ENCODE measurements at regions not wholly inside any gene's neighbourhood (a gene's known extent, or its start where the extent isn't known, plus 50 kb on each side); places are given as distances from the start of the nearest gene placed in this dataset.

DNA sequence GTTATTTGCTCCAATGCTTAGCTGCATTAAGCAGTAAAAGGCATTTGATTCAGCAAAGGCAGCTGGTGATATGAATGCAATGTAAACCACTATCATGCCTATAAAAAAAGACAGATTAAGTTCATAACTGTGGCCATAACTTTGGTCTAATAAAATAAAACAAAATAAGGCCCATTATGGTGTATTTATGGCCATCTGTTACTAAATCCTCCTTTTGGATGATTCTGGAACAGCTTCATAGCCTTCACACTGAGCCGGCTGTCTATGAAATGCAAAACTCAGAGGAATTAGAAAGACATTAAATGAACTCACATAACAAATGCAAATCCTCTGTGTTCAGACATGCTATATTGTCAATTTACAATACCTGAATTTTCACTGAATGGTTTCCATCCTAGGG lies 223.7 kb upstream of the FAT4 start:
- WGBS, 2 donors, result 64 to 78% methylated on average over 1 of the region's 1 CpG
- DNase-seq (ENCODE audit: low spot score in 2 of 2), result no peak
- intact Hi-C loops (cut with DNase I; ENCODE audit: low total_unique reads), result no loop called here
- TF ChIP-seq POLR2A (IDR thresholded peaks at IDR 0.05), result no peak
- TF ChIP-seq, protein P1, sequence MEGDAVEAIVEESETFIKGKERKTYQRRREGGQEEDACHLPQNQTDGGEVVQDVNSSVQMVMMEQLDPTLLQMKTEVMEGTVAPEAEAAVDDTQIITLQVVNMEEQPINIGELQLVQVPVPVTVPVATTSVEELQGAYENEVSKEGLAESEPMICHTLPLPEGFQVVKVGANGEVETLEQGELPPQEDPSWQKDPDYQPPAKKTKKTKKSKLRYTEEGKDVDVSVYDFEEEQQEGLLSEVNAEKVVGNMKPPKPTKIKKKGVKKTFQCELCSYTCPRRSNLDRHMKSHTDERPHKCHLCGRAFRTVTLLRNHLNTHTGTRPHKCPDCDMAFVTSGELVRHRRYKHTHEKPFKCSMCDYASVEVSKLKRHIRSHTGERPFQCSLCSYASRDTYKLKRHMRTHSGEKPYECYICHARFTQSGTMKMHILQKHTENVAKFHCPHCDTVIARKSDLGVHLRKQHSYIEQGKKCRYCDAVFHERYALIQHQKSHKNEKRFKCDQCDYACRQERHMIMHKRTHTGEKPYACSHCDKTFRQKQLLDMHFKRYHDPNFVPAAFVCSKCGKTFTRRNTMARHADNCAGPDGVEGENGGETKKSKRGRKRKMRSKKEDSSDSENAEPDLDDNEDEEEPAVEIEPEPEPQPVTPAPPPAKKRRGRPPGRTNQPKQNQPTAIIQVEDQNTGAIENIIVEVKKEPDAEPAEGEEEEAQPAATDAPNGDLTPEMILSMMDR (IDR thresholded peaks at IDR 0.05), result no peak
- no peak overlapping the region for H3K4me3 ChIP-seq (ENCODE audit: low read depth, poor library complexity, severe bottlenecking)

DNA sequence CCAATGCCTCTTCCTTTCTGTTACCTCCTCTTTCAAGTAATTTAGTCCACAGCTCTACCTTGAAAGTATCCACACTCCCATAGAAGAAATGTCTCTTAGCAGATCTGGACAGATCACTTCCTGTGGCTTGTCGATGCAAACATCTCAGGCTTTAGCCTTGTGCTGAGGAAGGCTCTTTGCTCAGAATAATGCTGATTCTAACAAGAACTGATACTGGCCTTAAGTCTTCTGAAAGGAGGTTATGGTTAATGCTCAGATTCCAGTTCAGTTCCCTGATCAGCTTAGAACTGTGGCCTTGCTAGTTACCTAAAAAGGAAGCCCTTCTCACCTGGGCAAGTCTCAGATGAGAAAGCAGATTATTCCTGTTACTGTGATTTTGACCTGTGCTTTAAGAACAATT lies 230.1 kb upstream of the FAT4 start:
- DNase-seq (ENCODE audit: low spot score in 2 of 2), result no peak
- 31 to 57% methylated on average over 1 of the region's 1 CpG for WGBS, 2 donors

DNA sequence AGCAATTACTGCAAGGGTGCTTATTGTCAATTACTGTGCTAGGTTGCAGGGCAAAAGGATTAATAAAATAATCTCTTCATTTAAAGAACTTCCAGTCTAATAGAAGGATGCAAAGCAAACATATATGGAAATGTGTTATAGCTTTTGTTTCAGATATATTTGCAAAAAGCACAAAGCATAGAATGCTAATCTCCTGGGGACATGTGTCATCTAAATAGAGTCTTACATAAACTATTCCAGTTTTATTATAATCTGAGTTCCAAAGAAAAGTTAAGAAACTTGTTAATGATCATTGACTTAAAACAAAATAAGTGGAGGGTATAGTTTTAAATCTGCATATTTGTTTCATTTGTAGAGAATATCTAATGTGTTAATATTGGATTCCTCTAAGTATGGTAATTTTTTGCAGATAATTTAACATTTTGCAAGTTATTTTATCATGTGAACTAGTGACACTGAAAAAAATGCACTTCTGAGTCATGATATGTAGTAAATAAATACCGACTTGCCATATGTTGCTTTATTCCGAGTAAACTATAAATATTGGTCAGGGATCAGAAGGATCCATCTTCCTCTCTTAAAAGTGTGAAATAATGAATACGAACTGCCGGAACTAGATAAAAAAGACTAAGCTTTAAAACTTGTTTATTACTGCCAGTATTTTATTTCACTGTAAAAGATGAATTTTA lies 231.9 kb upstream of the FAT4 start:
- 74 to 82% methylated on average over 4 of the region's 4 CpGs for WGBS, 2 donors
- H3K4me3 ChIP-seq (ENCODE audit: low read depth, poor library complexity, severe bottlenecking), result no peak overlapping the region
- DNase-seq (ENCODE audit: low spot score in 2 of 2), result no peak
- intact Hi-C loops (cut with DNase I; ENCODE audit: low total_unique reads), result no loop called here
- TF ChIP-seq, protein P1 (IDR thresholded peaks at IDR 0.05), result no peak
- no peak for TF ChIP-seq POLR2A (IDR thresholded peaks at IDR 0.05)

More for the DNA sequence above, 230.1 kb upstream of the FAT4 start:
- intact Hi-C loops (cut with DNase I; ENCODE audit: low total_unique reads), result no loop called here
- no peak overlapping the region for H3K4me3 ChIP-seq (ENCODE audit: low read depth, poor library complexity, severe bottlenecking)
- TF ChIP-seq, protein P1 (IDR thresholded peaks at IDR 0.05), result no peak
- no peak for TF ChIP-seq POLR2A (IDR thresholded peaks at IDR 0.05)

DNA sequence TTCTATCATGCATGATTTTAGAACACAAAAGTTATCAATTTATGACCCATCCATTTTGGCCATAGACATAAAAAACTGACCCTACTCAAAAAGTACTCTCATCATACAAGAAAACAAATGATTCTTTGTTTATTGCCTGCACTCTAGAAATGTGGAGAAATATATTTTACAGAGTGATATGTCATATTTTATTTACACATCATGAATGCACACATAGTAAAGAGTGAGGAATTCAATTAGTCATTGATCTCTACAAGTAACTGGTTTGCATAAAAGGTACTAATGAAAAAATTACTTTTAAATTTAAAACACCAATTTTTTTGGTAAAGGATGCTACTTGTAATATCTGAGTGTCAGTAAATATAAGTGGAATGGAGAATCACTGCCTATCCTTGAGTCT lies 242.5 kb upstream of the FAT4 start:
- TF ChIP-seq, protein P1 (IDR thresholded peaks at IDR 0.05), result no peak
- intact Hi-C loops (cut with DNase I; ENCODE audit: low total_unique reads), result no loop called here
- no peak overlapping the region for H3K4me3 ChIP-seq (ENCODE audit: low read depth, poor library complexity, severe bottlenecking)
- DNase-seq (ENCODE audit: low spot score in 2 of 2), result no peak

DNA sequence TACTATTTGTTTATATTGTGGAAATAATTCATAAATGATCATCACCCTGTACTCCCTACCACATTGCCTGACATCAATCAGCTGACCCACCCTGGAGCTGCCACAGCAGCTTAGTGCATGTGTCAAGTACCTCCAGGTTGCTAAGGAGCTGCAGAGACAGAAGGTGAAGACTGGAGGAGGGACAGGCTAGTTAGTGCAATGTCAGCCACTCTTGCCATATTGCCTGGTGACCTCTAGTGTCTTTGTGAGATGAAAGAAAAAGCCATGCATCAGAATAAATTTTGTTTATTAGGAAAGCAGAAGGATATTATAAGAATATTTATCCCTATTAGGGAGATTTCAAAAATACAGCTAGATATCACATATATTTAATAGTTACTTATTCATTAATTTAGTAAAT lies 243.9 kb upstream of the FAT4 start:
- TF ChIP-seq POLR2A (IDR thresholded peaks at IDR 0.05), result no peak

DNA sequence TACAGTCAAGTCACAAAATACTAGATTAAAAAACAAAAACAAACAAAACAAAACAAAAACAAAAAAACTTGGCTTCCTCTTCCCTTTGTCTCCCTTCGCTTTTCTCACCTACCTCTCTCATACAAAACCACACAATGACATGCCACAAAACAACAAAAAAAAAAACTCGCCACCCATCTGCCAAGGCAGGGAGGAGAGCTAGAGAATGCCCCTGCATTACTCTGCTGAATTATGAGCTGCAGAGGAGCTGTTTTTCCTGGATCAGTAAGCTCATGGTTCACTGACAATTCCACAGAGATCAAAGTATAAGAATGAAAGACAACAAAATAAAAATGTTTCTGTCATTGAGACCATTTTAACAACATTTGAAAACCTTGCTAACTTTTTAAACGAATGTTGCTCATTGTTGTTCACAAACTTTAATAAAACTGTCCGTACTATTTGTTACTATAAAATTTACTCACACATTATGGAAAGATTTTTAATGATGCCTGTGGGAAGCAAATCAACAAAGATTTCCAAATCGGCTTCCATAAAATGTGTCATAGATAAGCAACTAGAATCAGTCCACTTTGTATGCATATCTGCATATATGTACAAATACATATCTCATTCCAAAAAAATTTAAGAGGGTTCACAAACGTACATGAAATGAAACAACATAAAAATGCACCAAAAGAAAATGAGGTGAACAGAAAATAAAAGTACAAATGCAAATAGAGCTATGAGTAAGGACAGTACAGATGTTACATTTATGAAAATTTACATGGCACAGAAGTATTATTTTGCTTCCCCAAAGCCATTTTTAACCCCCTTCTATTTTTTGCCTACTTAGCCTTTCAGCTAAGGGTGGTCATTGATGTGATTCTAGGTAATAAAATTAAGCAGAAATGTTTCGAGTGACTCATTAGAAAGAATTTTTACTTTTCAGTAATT lies 252.4 kb upstream of the FAT4 start:
- no peak for DNase-seq (ENCODE audit: low spot score in 2 of 2)
- H3K4me3 ChIP-seq (ENCODE audit: low read depth, poor library complexity, severe bottlenecking), result no peak overlapping the region
- 61 to 65% methylated on average over 7 of the region's 7 CpGs for WGBS, 2 donors
- TF ChIP-seq, protein P1 (IDR thresholded peaks at IDR 0.05), result no peak
- no peak for TF ChIP-seq POLR2A (IDR thresholded peaks at IDR 0.05)
- intact Hi-C loops (cut with DNase I; ENCODE audit: low total_unique reads), result no loop called here

More for the DNA sequence above, 243.9 kb upstream of the FAT4 start:
- H3K4me3 ChIP-seq (ENCODE audit: low read depth, poor library complexity, severe bottlenecking), result no peak overlapping the region
- no peak for DNase-seq (ENCODE audit: low spot score in 2 of 2)
- intact Hi-C loops (cut with DNase I; ENCODE audit: low total_unique reads), result no loop called here

Data from lower leg skin (tissue), 4 donors.